Calu3 (cell line): ENCODE measurements at regions not wholly inside any gene's neighbourhood (a gene's known extent, or its start where the extent isn't known, plus 50 kb on each side); places are given as distances from the start of the nearest gene placed in this dataset.

Source experiments
- BruUV-seq: library from RNA; stranded (reverse); fragments of 400-500 nt; replicated peaks from 2 replicates; lab custom pipeline; 2021; lab: Mats Ljungman, UMichigan
- CTCF ChIA-PET: fragments of 300-600 bp; sonication (Branson Sonifier 250); formaldehyde crosslinking; loops from one replicate; lab custom pipeline; 2022; ENCODE audit warnings: antibody characterized with exemption; lab: Charles Lee
- DNase-seq: peaks from one replicate; pipeline ENCODE4 v3.0.0; 2022
- H3K27ac Mint-ChIP-seq: one replicate; pipeline ENCODE4 v1.8.0; 2022; ENCODE audit warnings: mixed read lengths; ENCODE audit not compliant: unreplicated experiment
- H3K27me3 Mint-ChIP-seq: one replicate; pipeline ENCODE4 v1.8.0; 2022; ENCODE audit warnings: mixed read lengths; ENCODE audit not compliant: unreplicated experiment
- H3K36me3 Mint-ChIP-seq: one replicate; pipeline ENCODE4 v1.8.0; 2022; ENCODE audit warnings: mild to moderate bottlenecking, moderate library complexity, mixed read lengths; ENCODE audit not compliant: insufficient read depth, unreplicated experiment
- H3K4me1 Mint-ChIP-seq: one replicate; pipeline ENCODE4 v1.8.0; 2022; ENCODE audit warnings: mild to moderate bottlenecking, low read depth, mixed read lengths; ENCODE audit not compliant: unreplicated experiment
- H3K4me3 Mint-ChIP-seq: one replicate; pipeline ENCODE4 v1.8.0; 2022; ENCODE audit warnings: mild to moderate bottlenecking, low read depth, moderate library complexity, mixed read lengths; ENCODE audit not compliant: unreplicated experiment
- H3K9me3 Mint-ChIP-seq: one replicate; pipeline ENCODE4 v1.8.0; 2022; ENCODE audit warnings: low read depth, mixed read lengths; ENCODE audit not compliant: unreplicated experiment
- intact Hi-C: fragments of 100-400 bp; cut with micrococcal nuclease; formaldehyde crosslinking; loops from one replicate; pipeline ENCODE4 v1.10.0; 2022; ENCODE audit not compliant: unreplicated experiment
- TF ChIP-seq, protein P1 (sequence below): fragments of 200-600 bp; IDR thresholded peaks from one replicate; pipeline ENCODE4 v1.8.0; 2022; ENCODE audit warnings: antibody characterized with exemption; ENCODE audit not compliant: unreplicated experiment

- Mint-ChIP-seq H3K27ac (no peak overlapping the region), H3K4me1 (no peaks in the 10 kb centered on the region), H3K4me3 (no peak overlapping the region)
These were observed 428.5 kb upstream of the RUNX1 start for GRCh38 chr21:35477622-35478021.

DNA sequence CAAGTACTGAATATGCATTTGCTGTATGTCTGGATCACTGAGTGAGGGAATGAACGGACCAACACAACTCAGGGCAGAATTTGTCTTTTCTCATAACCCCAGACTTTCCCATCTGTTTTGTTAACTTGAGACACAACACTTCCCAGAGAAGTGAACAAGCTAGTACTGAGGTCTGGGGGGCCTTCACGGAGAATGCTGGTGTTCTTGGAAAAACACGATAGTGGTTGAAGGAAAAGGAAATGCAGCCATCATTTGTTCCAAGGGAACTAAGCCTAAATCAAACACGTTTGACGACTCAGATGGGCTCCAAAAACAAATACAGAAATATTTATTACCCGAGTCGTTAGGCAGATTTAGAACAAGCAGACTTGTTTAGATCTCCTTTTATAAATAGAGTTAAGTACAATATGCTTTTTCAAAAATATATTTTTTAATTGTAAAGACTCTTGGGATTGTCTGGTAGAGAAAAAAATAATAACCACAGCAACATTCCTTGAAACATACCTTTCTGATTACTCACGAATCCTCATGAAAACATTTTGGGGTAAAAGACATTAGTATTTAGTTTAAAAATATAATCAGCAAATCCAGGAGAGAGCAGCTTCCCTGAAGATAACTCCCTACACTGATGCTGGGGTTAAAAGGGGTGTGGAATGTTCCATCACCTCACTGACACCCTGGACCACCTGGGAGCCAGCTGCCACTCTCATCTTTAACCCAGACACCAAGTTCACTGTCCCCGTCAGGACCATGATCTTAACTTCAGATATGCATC lies 427.7 kb upstream of the RUNX1 start:
- CTCF ChIA-PET, result interaction anchor here (0.6 to 0.7 kb wide), 2 partner anchors 201 to 524 kb away, joined by 3 read pairs; no protein-coding TSS in a partner anchor
- Mint-ChIP-seq H3K4me3 (no peak overlapping the region), H3K36me3 (no peaks in the 10 kb centered on the region), H3K27me3 (no peaks in the 10 kb centered on the region), H3K4me1 (no peaks in the 10 kb centered on the region), H3K27ac (no peak overlapping the region), H3K9me3 (no peaks in the 10 kb centered on the region)
- intact Hi-C loops, result no loop called here
- no TSS peak for BruUV-seq
- no peak for DNase-seq
- TF ChIP-seq, protein P1, sequence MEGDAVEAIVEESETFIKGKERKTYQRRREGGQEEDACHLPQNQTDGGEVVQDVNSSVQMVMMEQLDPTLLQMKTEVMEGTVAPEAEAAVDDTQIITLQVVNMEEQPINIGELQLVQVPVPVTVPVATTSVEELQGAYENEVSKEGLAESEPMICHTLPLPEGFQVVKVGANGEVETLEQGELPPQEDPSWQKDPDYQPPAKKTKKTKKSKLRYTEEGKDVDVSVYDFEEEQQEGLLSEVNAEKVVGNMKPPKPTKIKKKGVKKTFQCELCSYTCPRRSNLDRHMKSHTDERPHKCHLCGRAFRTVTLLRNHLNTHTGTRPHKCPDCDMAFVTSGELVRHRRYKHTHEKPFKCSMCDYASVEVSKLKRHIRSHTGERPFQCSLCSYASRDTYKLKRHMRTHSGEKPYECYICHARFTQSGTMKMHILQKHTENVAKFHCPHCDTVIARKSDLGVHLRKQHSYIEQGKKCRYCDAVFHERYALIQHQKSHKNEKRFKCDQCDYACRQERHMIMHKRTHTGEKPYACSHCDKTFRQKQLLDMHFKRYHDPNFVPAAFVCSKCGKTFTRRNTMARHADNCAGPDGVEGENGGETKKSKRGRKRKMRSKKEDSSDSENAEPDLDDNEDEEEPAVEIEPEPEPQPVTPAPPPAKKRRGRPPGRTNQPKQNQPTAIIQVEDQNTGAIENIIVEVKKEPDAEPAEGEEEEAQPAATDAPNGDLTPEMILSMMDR, result no peak

More at GRCh38 chr21:35477622-35478021, 428.5 kb upstream of the RUNX1 start:
- TF ChIP-seq, protein P1, result no peak
- Mint-ChIP-seq H3K27me3 (no peaks in the 10 kb centered on the region), H3K36me3 (no peaks in the 10 kb centered on the region), H3K9me3 (no peaks in the 10 kb centered on the region)
- intact Hi-C loops, result no loop called here
- BruUV-seq, result no TSS peak
- CTCF ChIA-PET, result no interaction called here
- no peak for DNase-seq

GRCh38 chr21:35475762-35476161 lies 426.7 kb upstream of the RUNX1 start:
- H3K4me3 Mint-ChIP-seq, result no peak overlapping the region
- BruUV-seq, result no TSS peak

DNA sequence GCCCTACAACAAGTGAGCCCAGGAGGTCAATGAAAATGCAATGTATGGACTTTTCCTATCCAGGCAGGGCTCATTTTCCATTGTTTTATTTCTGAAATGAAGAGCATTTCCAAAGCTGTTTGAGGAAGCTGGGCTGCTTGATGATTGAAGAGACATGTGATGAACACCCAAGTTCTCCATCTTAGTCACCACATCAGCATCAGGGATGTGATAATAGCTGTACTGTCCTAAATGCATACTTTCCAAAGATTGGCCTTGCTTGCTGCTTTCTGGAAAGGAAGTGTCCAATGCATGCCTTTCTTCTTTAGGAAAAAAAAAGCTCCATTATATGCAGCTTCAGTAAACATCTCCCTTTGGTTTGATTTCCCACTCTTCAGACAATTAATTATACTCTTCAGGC lies 425.9 kb upstream of the RUNX1 start:
- no peaks in the 10 kb centered on the region for H3K27me3 Mint-ChIP-seq
- H3K36me3 Mint-ChIP-seq, result no peaks in the 10 kb centered on the region
- H3K9me3 Mint-ChIP-seq, result no peaks in the 10 kb centered on the region
- H3K4me3 Mint-ChIP-seq, result no peak overlapping the region
- DNase-seq, result no peak
- TF ChIP-seq, protein P1, result no peak
- CTCF ChIA-PET, result no interaction called here
- no peak overlapping the region for H3K27ac Mint-ChIP-seq
- intact Hi-C loops, result no loop called here
- no TSS peak for BruUV-seq
- H3K4me1 Mint-ChIP-seq, result no peaks in the 10 kb centered on the region

More at GRCh38 chr21:35475762-35476161, 426.7 kb upstream of the RUNX1 start:
- TF ChIP-seq, protein P1, result no peak
- Mint-ChIP-seq H3K36me3 (no peaks in the 10 kb centered on the region), H3K4me1 (no peaks in the 10 kb centered on the region), H3K27ac (no peak overlapping the region), H3K27me3 (no peaks in the 10 kb centered on the region), H3K9me3 (no peaks in the 10 kb centered on the region)
- no peak for DNase-seq
- CTCF ChIA-PET, result interaction anchor here (0.7 kb wide), 1 partner anchor 523 kb away, joined by 3 read pairs; no protein-coding TSS in a partner anchor
- intact Hi-C loops, result no loop called here
